ENCODE measurements at regions not wholly inside any gene's neighbourhood (a gene's known extent, or its start where the extent isn't known, plus 50 kb on each side); places are given as distances from the start of the nearest gene placed in this dataset.

DNA sequence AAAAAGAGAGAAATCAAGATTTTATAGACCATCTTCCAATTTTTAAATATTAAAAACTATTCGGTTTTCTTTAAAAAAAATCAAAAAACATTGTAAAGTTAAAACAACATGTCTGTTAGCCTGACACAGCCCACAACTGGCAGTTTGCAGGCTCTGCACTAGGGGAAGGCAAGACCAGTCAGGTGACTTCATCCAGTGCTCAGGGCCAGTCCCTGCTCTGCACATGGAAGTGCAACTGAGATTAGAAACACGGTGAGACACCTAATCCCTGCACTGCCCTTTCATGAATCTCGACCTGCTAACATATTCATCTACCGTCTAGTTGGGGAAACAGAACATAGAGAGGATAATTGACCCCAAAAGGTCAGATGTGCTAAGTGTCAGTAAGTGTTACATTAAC is 135.2 kb downstream of the BARD1 start:
- in situ Hi-C loops (cut with HindIII; ENCODE audit: low sequenced_read_pairs): no loop called here
- DNase-seq (ENCODE audit: low spot score): no peak

DNA sequence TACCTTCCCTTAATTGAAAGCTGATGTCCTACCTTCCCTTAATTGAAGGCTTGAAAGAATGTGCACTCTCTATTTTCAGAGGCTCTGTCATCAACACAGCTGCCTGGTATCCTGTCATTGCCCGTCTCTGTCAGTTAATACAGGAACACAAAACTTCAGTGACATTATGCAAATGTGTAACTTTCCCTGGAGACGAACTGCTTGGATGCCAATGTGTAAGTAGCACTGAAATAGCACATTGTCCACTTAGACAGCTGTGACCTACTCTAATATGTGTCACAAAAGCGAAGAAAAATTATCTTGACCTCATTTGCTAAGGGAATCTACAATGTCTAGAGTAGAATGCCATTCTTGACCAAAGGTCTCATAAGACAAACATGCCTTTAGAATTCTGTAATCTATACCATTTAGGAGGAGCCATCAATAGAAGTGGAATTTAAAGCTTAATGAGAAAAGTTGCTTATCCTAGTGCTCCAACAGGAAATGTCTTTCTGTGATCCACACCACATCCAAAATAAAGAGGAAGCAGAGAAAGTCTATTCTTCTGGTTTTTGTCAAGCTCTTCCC is 138.1 kb downstream of the BARD1 start:
- peak; percentile 5 for DNase-seq (ENCODE audit: low spot score)
- in situ Hi-C loops (cut with HindIII; ENCODE audit: low sequenced_read_pairs): no loop called here

- in situ Hi-C loops (cut with HindIII; ENCODE audit: low sequenced_read_pairs): no loop called here
- no peak for DNase-seq (ENCODE audit: low spot score)
Observed at GRCh38 chr2:214652473-214652872, 157.0 kb downstream of the BARD1 start.

- in situ Hi-C loops (cut with HindIII; ENCODE audit: low sequenced_read_pairs): no loop called here
- no peak for DNase-seq (ENCODE audit: low spot score)
Observed at GRCh38 chr2:214651451-214651850, 158.0 kb downstream of the BARD1 start.

GRCh38 chr2:214649440-214650205 is 159.9 kb downstream of the BARD1 start:
- in situ Hi-C loops (cut with HindIII; ENCODE audit: low sequenced_read_pairs): no loop called here
- DNase-seq (ENCODE audit: low spot score): no peak

DNA sequence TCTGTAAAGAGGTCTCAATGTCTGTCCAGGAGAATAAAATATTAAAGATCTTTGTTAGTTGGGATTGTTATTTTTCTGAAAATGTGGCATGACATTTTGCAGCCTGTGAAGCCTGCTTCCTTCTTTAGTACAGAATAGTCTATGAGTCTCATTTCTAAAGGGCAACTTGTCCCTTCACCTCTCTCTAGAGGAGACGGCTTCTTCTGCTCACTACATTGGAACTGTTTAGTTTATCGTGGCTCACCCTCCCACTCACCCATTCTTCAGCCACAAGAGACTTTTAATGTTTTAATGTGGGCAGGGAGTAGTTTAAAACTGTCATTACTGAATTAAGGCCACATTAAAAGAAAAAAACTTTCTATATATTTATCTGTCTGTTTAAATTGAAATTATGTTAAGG is 161.0 kb downstream of the BARD1 start:
- in situ Hi-C loops (cut with HindIII; ENCODE audit: low sequenced_read_pairs): no loop called here
- DNase-seq (ENCODE audit: low spot score): no peak

- in situ Hi-C loops (cut with HindIII; ENCODE audit: low sequenced_read_pairs): no loop called here
Observed at GRCh38 chr2:214631406-214631805, 178.1 kb downstream of the BARD1 start.

DNA sequence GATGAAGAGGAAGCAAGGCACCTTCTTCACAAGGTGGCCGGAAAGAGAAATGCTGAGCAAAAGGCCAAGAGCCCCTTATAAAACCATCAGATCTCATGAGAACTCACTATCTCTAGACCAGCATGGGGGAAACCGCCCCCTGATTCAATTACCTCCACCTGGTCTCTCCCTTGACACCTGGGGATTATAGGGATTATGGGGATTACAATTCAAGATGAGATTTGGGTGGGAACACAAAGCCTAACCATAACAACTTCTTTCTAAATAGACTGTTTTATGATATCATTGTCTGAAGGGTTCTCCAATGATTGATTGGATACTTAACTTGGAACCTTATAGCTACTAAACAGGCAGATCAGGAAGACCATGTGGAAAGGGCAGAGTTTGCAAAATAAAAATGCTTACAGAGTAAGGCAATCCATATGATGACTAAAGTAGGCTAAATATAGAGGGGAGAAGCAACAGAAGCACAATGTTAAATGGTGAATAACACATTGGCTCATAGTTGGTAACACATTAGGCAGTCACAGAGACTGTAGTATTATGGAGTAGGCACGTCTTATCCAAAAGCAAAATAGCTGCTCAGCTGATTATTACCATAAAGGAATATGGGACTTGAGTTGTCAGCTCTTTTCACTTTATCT is 179.0 kb downstream of the BARD1 start:
- in situ Hi-C loops (cut with HindIII; ENCODE audit: low sequenced_read_pairs): no loop called here
- no peak for DNase-seq (ENCODE audit: low spot score)

More at GRCh38 chr2:214631406-214631805, 178.1 kb downstream of the BARD1 start:
- DNase-seq (ENCODE audit: low spot score): no peak

- in situ Hi-C loops (cut with HindIII; ENCODE audit: low sequenced_read_pairs): no loop called here
- no peak for DNase-seq (ENCODE audit: low spot score)
Observed at GRCh38 chr2:214629875-214630274, 179.6 kb downstream of the BARD1 start.

Data from G401 (cell line).